ENCODE measurements at regions not wholly inside any gene's neighbourhood (a gene's known extent, or its start where the extent isn't known, plus 50 kb on each side); places are given as distances from the start of the nearest gene placed in this dataset.

DNA sequence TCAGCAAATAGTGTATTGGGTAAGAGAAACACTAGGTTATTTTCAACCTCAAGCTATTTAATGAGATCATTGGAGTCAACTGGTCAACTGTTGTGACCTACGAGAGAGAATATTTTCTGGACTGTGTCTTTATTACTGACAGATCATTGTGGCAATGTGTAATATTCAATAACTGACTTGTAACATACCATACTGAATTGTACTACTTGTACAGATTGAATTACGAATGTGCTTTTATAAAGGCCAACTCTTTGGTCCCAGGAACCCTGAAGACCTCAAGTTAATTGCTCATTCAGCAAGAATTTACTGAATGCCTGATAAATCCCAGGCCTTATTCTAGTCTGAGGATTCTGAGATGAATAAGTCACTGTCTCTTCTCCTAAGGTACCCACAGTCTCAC is 56.1 kb upstream of the CAMK1G start:
- TF ChIP-seq, protein P1, sequence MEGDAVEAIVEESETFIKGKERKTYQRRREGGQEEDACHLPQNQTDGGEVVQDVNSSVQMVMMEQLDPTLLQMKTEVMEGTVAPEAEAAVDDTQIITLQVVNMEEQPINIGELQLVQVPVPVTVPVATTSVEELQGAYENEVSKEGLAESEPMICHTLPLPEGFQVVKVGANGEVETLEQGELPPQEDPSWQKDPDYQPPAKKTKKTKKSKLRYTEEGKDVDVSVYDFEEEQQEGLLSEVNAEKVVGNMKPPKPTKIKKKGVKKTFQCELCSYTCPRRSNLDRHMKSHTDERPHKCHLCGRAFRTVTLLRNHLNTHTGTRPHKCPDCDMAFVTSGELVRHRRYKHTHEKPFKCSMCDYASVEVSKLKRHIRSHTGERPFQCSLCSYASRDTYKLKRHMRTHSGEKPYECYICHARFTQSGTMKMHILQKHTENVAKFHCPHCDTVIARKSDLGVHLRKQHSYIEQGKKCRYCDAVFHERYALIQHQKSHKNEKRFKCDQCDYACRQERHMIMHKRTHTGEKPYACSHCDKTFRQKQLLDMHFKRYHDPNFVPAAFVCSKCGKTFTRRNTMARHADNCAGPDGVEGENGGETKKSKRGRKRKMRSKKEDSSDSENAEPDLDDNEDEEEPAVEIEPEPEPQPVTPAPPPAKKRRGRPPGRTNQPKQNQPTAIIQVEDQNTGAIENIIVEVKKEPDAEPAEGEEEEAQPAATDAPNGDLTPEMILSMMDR (IDR thresholded peaks at IDR 0.05; ENCODE audit: partially characterized antibody, unreplicated experiment): no peak
- H3K9me3 Mint-ChIP-seq (ENCODE audit: unreplicated experiment): no peaks in the 10 kb centered on the region

DNA sequence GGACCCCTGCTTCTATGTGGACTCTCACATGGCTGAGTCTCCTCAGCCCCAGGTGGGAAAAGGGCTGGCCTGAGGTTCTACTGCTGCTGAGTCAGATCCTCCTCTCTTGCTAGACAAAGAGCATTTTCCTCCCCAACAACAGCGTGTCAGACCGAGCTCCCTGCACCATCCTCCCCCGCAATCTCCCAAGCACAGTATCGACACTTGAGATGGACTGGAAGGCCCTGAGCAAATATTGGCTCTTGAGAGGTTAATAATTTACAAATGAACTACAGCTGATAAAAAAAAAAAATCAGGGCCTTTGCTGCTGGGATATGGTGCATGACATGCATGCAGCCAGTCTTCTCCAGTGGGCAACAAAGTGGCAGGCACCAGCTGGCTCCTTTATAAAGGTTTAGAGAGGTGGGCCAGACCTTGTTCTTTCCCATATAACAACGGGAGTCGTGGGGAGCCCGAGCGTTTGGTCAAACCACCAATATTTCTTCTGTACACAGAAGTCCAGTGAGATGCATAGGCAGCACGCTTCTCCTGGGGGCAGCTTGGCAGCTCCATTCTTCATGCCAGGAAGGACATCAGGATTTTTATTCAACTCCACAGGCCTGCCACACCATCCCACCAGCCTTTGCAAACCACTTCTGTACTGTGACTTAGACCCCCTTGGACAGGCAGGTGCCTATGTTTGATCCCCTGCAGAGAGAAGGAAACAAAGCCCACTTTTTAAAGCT is 55.4 kb upstream of the CAMK1G start:
- H3K4me3 Mint-ChIP-seq (ENCODE audit: unreplicated experiment): no peak overlapping the region
- peaks cover 2% of the 10 kb centered on the region for H3K27me3 Mint-ChIP-seq (ENCODE audit: unreplicated experiment)
- TF ChIP-seq, protein P1 (IDR thresholded peaks at IDR 0.05; ENCODE audit: partially characterized antibody, unreplicated experiment): no peak
- no peaks in the 10 kb centered on the region for H3K9me3 Mint-ChIP-seq (ENCODE audit: unreplicated experiment)
- H3K36me3 Mint-ChIP-seq (ENCODE audit: unreplicated experiment): no peaks in the 10 kb centered on the region
- H3K4me1 Mint-ChIP-seq (ENCODE audit: low read depth, unreplicated experiment): no peaks in the 10 kb centered on the region
- H3K27ac Mint-ChIP-seq (ENCODE audit: unreplicated experiment): no peak overlapping the region
- no peak for DNase-seq

More for the DNA sequence above, 56.1 kb upstream of the CAMK1G start:
- peaks cover 2% of the 10 kb centered on the region for H3K27me3 Mint-ChIP-seq (ENCODE audit: unreplicated experiment)
- no peak for DNase-seq
- no peak overlapping the region for H3K4me3 Mint-ChIP-seq (ENCODE audit: unreplicated experiment)
- no peaks in the 10 kb centered on the region for H3K4me1 Mint-ChIP-seq (ENCODE audit: low read depth, unreplicated experiment)
- H3K27ac Mint-ChIP-seq (ENCODE audit: unreplicated experiment): no peak overlapping the region
- H3K36me3 Mint-ChIP-seq (ENCODE audit: unreplicated experiment): no peaks in the 10 kb centered on the region

DNA sequence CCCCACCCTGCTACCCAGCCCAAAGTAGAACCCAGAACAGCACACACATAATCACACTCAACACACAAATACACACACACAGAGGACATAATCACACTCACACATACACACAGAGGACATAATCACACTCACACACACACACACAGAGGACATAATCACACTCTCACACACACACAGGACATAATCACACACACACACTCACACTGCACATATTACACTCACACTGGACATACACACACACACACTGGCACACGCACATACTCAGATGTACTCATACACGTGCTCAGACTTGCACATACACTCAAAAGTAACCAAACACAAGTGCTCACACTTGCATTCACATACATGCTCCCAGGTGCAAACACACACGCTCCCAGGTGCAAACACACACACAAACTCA is 54.3 kb upstream of the CAMK1G start:
- Mint-ChIP-seq H3K27me3 (ENCODE audit: unreplicated experiment) (no peaks in the 10 kb centered on the region), H3K9me3 (ENCODE audit: unreplicated experiment) (no peaks in the 10 kb centered on the region), H3K4me1 (ENCODE audit: low read depth, unreplicated experiment) (no peaks in the 10 kb centered on the region), H3K27ac (ENCODE audit: unreplicated experiment) (no peak overlapping the region), H3K36me3 (ENCODE audit: unreplicated experiment) (no peaks in the 10 kb centered on the region), H3K4me3 (ENCODE audit: unreplicated experiment) (no peak overlapping the region)
- no peak for DNase-seq
- TF ChIP-seq, protein P1 (IDR thresholded peaks at IDR 0.05; ENCODE audit: partially characterized antibody, unreplicated experiment): no peak

DNA sequence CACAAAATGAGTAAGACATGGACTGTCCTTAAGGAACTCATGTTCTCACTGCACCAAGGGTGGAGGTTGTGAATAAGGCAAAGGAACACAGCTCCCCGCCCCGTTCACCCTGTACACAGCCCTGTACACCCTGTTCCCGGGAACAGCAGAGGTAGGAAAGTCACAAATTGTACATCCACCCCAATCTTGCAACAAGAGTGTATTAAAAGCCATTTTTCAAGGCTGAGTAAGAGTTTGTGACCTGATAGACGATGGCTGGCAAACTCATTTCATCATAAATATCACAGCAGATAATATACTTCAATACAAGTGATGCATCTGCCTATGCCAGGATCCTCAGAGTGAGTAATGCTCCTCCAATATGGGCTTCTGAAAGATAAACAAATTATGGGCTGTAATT is 52.5 kb upstream of the CAMK1G start:
- Mint-ChIP-seq H3K4me3 (ENCODE audit: unreplicated experiment) (no peak overlapping the region), H3K36me3 (ENCODE audit: unreplicated experiment) (no peaks in the 10 kb centered on the region), H3K9me3 (ENCODE audit: unreplicated experiment) (no peaks in the 10 kb centered on the region), H3K27ac (ENCODE audit: unreplicated experiment) (no peak overlapping the region), H3K27me3 (ENCODE audit: unreplicated experiment) (peaks cover 2% of the 10 kb centered on the region), H3K4me1 (ENCODE audit: low read depth, unreplicated experiment) (no peaks in the 10 kb centered on the region)
- DNase-seq: no peak
- TF ChIP-seq, protein P1 (IDR thresholded peaks at IDR 0.05; ENCODE audit: partially characterized antibody, unreplicated experiment): no peak

DNA sequence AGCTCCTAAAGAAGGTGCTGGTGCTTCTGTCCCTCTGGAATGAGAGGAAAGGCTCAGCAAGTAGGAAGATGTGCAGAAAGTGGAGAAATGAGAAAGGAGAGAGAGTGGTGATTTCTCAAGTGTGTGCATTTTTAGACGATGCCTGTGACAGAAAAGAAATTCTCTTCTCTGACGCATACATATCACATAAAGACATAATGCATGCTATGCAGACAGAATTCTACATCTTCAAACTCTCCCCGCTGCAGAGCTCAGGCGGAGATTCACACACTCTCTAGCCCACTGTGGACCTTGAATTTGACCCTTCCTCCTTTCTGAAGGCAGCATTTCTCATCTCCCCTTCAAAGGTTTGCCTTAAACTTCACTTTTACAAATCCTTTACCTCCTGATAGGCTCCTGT is 52.0 kb upstream of the CAMK1G start:
- no peaks in the 10 kb centered on the region for H3K9me3 Mint-ChIP-seq (ENCODE audit: unreplicated experiment)
- H3K27me3 Mint-ChIP-seq (ENCODE audit: unreplicated experiment): peaks cover 2% of the 10 kb centered on the region
- TF ChIP-seq, protein P1 (IDR thresholded peaks at IDR 0.05; ENCODE audit: partially characterized antibody, unreplicated experiment): no peak
- H3K4me1 Mint-ChIP-seq (ENCODE audit: low read depth, unreplicated experiment): no peaks in the 10 kb centered on the region
- no peak for DNase-seq
- H3K27ac Mint-ChIP-seq (ENCODE audit: unreplicated experiment): no peak overlapping the region
- no peaks in the 10 kb centered on the region for H3K36me3 Mint-ChIP-seq (ENCODE audit: unreplicated experiment)
- H3K4me3 Mint-ChIP-seq (ENCODE audit: unreplicated experiment): no peak overlapping the region
